Cortex of kidney (tissue), 1 donor: ENCODE measurements at regions not wholly inside any gene's neighbourhood (a gene's known extent, or its start where the extent isn't known, plus 50 kb on each side); places are given as distances from the start of the nearest gene placed in this dataset.
"Not testable (repeated sequence)": the region's sequence is repeated elsewhere in the genome, so short reads cannot be mapped to it uniquely, and the experiment has no call there.

Experiments
- DNase-seq: peaks from one replicate; lab custom pipeline; 2025; lab: John Stamatoyannopoulos, UW

DNA sequence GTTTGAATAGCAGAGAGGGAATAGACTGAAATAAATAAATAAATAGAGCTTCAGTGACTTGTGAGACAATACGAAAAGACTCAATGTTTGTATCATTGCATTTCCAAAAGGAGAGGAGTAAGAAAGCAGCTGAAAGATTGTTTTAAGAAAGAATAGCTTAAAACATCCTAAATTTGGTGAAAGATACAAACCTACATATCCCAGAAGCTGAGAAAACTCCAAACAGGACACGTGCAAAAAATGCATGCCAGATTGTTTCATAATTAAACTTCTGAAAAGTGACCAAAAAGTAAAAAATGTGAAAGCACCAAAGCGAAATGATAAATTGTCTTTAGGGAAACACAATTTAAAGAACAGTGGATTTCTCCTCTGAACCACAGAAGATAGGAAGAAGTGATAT, 711.0 kb downstream of the AACS start:
- DNase-seq, result no peak

DNA sequence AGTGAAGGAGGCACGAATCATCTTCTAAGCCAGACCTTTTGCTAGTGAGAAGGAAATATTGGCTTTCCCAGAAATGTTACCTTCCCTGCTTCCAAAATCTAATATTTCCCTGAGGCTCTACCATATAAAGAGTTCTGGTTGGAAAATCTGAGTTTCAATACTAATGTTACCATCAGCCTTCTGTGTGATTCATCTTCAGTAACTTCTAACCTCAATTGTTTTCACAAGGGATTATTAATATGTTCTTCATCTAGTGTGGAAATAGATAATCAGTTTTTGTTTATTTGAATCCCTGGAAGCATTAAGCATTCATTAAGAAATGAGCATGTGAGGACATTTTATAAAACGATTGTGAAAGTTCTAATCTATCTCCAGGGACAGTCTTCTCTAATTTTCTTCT, 720.9 kb downstream of the AACS start:
- DNase-seq, result no peak

DNA sequence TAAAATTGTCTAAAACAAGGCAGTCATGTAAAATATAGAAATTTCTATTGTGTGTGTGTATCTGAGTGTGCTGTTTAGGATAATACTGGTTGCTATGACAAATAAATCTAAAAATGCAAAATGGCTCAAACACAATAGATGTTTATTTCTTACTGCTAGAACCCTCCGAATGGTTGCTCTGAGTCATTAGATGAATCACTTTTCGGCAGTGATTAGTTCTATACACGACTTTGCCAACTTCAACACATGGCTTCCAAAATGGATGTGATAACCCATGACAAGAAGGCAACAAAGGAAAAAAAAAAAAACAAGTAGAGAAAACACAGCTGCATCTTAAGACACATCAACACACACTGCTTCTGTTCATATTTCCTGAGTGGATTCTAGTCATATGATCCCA, 729.2 kb downstream of the AACS start:
- no peak for DNase-seq

DNA sequence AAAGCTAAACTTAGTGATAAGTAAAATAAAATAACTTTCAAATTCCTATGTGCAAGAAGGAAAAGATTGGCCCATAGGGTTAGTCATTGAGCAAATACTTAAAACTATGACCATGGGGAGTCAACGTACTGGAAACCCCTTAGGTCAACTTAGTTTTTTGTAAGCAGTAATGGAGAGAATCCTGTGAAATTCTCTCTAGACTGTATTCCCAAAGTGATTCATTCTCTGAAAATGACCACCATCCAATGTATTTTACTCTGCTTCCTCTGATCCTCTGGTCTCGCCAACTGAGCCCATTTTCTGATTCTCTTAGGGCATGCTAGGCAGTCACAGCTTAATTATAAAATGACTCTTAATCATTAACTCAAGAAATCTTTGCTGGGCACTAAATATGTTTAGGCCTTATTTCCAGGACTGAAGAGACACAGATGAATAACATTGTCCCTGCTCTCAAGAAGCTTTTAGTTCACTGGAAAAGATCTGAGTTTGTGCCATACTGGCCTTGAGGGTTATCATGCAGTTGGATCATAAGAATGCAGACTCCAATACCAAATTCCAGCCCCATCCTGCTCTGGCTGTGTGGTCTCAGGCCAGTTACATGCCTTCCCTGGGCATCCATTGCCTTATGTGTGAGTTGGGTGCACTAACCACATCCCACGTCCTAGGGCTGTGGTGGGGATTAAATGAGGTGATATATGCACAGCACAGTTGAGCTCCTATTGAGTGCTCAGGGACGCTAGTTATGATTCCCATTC, 732.4 kb downstream of the AACS start:
- no peak for DNase-seq

DNA sequence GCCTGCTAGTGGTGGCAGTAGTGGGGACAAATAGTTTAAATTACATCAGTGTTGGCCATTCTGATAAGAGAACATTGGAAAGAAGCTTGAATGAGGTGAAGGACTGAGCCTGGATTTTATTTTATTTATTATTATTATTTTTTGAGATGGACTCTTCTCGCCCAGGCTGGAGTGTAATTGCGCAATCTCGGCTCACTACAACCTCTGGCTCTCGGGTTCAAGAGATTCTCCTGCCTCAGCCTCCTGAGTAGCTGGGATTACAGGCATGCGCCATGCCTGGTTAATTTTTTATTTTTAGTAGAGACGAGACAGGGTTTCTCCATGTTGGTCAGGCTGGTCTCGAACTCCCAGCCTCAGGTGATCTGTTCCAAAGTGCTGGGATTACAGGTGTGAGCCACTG, 739.4 kb downstream of the AACS start:
- no peak for DNase-seq

DNA sequence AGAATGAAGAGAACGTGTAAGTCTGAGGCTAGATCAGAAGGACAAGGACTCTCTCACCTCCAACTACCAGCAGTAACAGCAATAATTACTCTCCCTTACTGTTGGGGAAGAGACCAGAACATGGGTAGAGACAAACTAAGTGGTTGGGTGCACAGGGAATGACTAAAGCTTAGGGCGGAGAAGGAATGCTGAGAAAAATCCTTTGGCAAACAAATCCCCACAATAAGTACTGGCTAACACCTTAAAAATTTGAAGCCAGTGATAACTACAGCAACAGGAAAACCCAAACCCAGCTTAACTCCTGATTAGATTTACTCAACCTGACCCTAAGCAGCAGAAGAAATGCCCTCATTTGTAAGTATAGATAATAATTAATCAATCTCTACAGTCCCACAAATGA, 759.0 kb downstream of the AACS start:
- DNase-seq, result no peak

DNA sequence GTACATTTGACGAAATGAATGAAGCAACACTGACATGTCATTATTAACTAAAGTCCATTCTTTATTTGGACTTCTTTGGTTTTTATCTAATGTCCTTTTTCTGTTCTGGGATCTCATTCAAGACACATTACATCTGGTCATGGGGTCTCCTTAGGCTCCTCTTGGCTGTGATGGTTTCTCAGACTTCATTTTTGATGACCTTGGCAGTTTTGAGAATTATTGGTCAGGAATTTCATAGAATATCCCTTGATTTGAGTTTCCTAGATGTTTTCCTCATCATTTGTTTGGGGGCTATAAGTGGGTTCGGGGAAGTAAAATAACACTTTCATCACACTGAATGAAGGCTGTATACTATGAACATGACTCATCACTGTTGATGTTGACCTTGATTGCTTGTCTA, 770.6 kb downstream of the AACS start:
- no peak for DNase-seq

DNA sequence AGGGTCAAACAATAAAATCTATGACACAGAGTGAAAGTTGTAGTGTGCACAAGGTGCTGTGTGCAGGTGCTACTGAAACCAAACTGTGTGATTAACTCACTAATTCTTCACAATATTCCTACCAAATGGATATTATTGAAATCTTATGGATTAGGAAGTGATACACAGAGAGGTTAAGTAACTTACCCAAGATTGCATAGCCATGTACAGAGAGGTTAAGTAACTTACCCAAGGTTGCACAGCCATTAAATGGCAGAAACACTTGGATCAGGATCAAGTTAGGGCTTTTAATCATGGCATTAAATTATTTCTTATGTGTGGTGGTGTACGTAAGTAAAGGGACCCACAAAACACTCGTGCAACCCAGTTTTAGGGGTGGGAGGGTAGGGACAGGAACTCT, 771.4 kb downstream of the AACS start:
- no peak for DNase-seq

DNA sequence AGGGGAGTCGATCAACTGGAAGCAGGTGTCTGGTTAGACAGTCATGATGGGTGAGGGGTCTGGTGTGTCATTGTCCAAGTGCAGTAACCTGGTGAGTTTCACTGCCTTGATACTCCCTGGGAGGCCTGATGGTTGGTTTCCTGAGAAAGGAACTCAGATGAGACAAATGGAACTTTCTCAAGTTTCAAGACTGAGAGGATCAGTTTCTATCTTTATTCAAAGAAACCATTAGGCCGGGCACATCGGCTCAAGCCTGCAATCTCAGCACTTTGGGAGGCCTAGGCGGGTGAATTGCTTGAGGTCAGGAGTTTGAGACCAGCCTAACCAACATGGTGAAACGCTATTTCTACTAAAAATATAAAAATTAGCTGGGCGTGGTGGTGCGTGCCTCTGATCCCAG, 776.1 kb downstream of the AACS start:
- no peak for DNase-seq

DNA sequence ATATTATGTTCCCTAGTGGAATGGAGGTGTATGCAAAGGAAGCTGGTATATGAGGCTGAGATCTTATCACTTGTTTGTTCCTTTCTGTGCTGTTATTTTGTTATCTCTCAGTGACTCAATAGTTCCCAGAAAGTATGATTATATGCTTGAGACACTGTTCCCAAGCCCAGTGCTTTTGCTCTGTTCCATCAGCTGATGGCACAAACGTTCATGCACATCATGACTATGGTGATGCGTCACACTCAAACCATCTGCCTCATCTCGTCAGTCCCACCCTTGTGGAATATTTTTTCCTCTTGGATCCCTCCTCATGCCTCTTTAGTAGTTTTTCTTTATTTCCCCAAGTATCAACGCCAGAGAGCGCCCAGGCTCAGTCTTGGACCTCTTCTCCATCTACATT, 786.9 kb downstream of the AACS start:
- no peak for DNase-seq

DNA sequence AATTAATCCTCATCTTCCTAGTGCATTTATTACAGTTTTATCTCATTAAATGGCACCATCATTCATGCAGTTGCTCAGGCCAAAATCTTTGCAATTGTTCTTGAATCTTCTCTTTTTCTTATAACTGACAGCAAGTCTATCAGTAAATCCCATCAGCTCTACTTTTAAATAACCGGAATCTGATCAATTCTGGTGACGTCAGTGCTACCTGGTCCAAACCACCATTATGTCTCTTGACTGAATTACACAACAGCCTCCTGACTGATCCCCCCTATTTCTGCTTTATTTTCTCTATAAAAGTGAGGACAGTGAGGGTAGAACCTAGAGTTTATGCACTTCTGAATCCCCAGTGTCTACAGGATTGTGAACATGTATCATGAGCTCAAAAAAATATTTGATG, 787.4 kb downstream of the AACS start:
- DNase-seq, result no peak

DNA sequence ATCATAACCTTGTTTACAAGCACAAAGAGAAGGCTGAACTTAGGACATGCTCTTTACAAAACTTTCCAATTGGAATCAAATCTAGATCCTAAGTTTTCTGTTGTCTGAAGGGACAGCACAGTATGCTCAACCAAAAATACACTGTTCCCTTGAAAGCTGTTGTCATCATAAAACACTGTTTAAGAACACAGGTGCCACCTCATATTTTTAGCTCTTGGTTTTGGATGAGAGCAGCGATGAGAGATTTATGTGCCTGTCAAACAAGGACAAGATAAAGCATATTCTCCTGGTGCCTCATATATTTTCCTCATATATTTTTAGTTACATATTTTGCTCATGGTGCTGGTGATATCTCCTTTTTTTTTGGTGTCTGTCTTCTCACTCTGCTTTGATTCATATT, 788.4 kb downstream of the AACS start:
- DNase-seq, result no peak

DNA sequence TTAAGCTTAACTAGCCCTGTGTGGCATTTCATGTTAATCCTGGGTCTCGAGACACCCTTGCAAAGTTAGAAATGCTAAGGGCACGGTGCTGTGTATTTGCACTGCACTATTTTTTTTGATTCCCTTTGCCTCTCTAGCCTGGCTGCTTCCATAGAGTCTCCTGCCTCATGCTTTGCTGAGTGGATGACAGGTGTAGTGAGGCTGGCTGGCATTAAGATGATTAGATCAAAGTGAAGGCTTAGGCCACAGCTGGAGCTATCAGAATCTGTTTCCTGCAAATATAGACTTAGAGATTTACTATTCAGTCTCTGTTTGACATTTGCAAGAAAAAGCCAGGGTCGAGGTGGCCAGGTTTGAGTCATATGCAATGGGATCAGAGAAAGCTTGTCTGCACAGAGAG, 791.1 kb downstream of the AACS start:
- no peak for DNase-seq

DNA sequence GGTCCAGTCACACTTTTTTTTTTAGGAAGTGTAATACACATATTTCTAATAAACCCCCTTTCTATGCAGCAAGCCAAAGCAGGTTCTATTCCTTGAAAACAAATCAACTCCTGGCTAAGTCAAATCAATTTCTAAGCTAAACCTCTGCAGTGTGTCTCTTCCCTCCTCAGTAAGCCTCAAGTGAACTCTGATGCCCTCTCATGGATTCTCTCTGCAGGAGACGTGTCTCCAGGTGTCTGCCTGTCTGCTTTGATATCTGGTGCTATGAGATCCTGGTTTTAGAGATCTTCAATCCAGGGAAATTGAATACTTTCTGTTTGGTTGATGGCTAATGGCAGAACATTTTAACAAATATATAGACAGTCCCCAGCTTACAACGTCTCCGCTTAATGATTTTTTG, 791.7 kb downstream of the AACS start:
- DNase-seq, result no peak

DNA sequence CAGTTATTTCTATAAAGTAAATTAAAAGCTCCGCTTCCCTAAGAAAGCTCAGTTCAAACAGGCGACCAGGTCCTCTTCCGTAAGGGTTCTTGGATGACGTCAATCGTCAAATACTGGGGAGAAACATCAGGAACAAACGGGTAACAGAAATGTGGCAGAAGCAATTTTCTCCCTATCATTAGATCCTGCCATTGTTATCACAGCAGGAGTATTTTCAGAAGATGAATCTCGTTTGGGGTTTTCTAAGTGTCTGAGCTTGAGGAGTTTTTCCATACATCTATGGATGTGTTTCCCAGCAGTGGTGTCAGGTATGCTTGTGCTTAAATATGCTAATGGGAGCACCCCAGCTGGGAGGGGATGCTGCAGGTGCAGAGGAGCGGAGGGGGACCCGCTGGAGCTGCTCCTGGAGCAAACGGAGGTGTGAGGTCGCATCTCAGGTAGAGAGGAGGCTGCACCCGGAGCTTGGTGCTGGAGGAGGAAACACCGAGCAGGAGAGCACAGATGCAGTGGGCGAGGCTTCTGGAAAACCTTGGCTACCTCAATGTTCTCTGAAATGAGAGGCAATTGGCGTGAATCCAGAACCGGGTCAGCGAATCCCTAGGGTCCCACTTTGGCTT, 795.5 kb downstream of the AACS start:
- no peak for DNase-seq

DNA sequence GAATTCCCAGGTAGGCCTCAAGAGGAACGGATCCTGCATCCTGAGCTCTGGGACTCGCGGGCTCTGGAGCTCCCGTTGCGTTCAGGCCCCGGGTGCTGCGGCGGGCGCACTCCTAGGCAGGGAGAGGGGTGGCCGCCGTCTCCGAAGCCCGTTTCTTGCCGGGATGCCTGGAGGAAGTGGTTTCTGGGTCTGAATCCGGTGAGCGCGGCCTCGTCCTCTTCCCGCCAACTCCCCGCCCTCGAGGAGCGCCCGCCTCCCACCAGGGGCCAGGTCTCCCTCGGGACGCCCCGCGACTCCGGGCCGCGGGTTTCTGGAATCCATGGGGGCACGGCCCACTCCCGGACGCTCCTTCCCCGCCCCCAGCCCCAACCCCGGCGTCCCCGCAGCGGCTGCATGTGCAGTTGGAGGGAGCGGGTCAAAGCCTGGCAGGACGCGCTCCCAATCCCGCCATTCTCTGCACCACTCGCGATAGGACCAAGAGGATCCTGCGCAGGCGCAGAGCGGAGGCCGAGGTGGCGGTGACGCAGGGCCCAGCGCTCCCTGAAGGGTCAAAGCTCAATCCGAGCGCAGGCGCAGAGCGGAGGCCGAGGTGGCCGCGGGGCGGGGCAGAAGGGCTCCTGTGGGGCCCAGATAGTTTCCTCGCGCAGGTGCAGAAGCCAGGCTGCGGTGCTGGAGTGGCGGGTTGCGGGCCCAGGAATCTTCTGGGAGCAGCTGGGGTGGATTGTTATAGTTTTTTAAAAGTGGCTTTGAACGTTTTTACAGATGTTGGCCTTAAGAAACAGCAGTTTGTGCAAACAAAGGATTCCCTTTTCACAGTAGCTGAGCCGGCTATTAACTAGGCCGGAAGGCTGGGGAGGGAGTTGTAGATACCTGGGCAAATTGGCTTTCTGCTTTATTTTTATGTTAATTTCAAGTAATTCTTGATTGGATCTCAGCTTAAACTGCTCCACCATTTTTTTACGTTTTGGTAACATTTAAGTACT, 796.4 kb downstream of the AACS start:
- peak; percentile 17 for DNase-seq

DNA sequence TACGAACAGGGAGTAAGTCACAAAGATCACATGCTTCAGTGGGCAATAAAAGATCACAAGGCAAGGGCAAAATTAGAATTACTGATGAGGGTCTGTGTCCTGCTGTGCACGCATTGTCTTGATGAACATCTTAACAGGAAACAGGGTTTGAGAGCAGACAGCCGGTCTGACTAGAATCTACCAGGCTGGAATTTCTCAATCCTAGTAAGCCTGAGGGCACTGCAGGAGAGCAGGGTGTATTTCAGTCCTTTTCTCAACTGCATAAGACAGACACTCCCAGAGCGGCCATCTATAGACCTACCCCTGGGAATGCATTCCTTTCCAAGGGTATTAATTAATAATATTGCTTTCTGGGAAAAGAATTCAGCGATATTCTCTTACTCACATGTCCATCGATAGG, 800.0 kb downstream of the AACS start:
- not testable (repeated sequence) for DNase-seq

DNA sequence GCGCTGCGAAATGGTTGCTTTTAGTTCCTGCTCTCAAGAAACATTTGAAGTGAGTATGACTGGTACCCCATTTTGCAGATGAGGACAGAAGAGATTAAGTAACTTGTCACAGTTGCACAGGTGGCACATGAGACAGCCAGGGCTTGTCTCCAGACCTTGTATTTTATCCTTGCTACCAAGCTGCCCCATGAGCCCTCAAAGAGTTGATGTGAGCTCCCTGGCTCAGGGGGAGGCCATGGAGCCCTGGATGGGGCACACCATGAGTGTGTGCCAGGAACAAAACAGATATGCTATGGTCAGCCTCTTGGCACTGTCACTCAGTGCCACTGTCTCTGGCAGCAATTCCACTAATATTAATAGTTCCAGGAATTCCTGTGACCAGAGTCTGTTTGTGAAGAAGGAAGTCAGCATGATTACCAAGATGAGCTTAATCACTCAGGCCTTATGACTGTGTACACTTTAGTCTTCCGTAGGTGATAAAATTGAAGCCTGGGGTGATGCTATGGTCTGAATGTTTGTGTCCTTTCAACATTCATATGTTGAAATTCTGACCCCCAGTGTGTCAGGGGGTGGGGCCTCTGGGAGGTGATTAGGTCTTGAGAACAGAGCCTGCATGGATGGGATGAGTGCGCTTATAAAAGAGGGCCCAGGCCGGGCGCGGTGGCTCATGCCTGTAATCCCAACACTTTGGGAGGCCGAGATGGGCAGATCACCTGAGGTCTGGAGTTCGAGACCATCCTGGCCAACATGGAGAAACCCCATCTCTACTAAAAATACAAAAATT, 806.8 kb downstream of the AACS start:
- DNase-seq, result no peak

DNA sequence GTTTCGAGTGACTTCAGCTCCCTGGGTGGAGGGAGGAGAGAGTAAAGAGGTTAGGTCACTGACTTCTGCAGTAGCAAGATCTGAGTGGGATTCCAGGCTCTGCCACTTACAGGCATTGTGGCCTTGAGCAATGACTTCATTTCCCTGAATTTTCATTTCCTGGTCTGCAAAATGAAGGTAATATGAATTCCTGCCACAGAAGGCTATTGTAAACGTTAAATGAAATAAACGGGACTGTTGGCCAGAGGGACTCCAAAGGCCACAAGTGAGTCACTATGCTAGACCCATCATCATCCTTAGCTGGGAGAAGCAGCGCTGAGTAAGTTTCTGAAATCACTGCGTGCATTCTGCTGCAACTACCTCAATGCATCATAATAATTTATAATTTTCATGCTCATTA, 807.8 kb downstream of the AACS start:
- DNase-seq, result no peak

DNA sequence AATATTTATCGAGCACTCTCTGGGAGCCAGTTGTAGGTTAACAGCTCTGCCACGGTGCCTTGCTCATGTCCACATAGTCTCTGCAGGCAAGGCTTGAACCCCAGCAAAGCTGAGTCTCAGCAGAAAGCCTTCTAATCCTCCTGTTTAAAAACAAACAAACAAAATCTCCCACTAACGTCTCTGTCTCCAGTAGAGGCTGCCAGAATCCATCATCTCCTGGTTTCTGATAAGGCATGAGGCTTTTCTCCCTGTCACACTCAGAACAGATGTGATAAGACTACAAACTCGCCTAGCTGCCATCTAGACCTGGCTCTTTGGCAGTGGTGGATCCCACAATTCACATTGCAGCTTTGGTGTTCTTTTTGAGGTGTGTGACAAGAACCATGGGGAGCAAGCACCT, 813.2 kb downstream of the AACS start:
- DNase-seq, result no peak

DNA sequence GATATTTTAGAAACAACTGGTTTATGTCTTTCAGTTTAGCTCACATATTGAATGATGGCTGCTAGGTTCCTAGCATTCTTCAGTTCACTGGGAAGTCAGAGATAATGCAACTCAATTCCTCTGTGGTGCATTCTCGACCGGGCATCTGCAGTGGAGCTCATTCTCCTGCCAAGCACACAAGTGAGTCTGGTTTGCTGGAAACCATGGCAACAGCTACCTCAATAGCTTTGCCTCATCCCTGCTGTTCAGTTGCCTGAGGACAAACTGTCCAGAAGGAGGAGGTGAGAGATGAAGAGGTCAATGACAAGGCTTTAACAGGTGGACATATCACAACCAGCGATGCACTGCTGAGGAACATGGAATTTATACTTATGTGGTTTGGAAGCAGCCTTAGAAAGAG, 816.9 kb downstream of the AACS start:
- no peak for DNase-seq

DNA sequence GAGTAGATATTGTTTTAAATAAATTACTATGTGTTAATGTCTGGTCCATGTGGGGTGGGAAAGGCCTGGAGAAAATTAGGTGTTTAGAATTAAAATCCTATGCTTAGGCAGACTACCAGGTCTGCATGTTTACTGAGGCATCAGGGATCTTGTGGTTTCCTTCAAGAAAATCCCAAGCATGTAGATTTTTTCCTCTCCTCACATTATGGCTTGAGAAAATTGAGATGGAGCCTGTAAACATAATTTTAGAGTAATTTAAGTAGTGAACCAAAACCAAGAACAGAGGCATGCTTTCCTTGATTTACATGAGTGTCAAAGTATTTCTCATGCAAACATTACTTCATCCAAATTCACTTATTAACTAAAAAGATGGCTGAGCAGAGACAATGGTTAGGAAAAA, 823.7 kb downstream of the AACS start:
- DNase-seq, result no peak
